ENCODE measurements at regions not wholly inside any gene's neighbourhood (a gene's known extent, or its start where the extent isn't known, plus 50 kb on each side); places are given as distances from the start of the nearest gene placed in this dataset.

- Histone ChIP-seq H3K4me1 (ENCODE audit: insufficient read depth) (peaks cover 25% of the 10 kb centered on the region), H3F3A (ENCODE audit: insufficient read depth) (peaks cover 25% of the 10 kb centered on the region), H3K9me3 (ENCODE audit: low read depth) (no peaks in the 10 kb centered on the region), H3K27me3 (replicated peaks; ENCODE audit: insufficient read depth) (no peaks in the 10 kb centered on the region), H3K79me2 (ENCODE audit: insufficient read depth) (no peaks in the 10 kb centered on the region), H4K20me1 (ENCODE audit: insufficient read depth) (no peaks in the 10 kb centered on the region), H3K27ac (no peak overlapping the region), H3K4me3 (no peak overlapping the region), H3K36me3 (ENCODE audit: low read depth) (no peaks in the 10 kb centered on the region), H3K9me2 (ENCODE audit: insufficient read depth) (no peaks in the 10 kb centered on the region), H2AFZ (0 out of 2 replicates have a peak overlapping the region, but pooled peaks have one; percentile 33), H3K4me2 (ENCODE audit: unreplicated experiment) (peak overlapping the region; percentile 3), H3K9ac (no peak overlapping the region)
- in situ Hi-C loops (cut with MboI): no loop called here
- WGBS, 2 experiments (ENCODE audit: low coverage in 1 of 2, low lambda C conversion rate in 2 of 2, missing lambda C conversion rate in 2 of 2): 50 to 53% methylated on average over 9 of the region's 9 CpGs
- TF ChIP-seq EZH2 (IDR thresholded peaks at IDR 0.05; ENCODE audit: insufficient read depth, poor library complexity, severe bottlenecking) (no peak), EZH2phosphoT487 (IDR thresholded peaks at IDR 0.05; ENCODE audit: insufficient read depth, low read depth) (no peak)
- DNase-seq: no peak
Measured at GRCh38 chr1:96519851-96520578, 201.6 kb upstream of the PTBP2 start.

GRCh38 chr1:96520579-96520947 lies 201.0 kb upstream of the PTBP2 start:
- H3K9ac ChIP-seq: no peak overlapping the region
- no peaks in the 10 kb centered on the region for H4K20me1 ChIP-seq (ENCODE audit: insufficient read depth)
- peaks cover 25% of the 10 kb centered on the region for H3K4me1 ChIP-seq (ENCODE audit: insufficient read depth)
- no peaks in the 10 kb centered on the region for H3K79me2 ChIP-seq (ENCODE audit: insufficient read depth)
- H3K27me3 ChIP-seq (replicated peaks; ENCODE audit: insufficient read depth): no peaks in the 10 kb centered on the region
- H3K4me2 ChIP-seq (ENCODE audit: unreplicated experiment): peak overlapping the region; percentile 3
- WGBS, 2 experiments (ENCODE audit: low coverage in 1 of 2, low lambda C conversion rate in 2 of 2, missing lambda C conversion rate in 2 of 2): 16 to 20% methylated on average over 3 of the region's 3 CpGs
- in situ Hi-C loops (cut with MboI): no loop called here
- DNase-seq: peak; percentile 38
- no peak overlapping the region for H3K27ac ChIP-seq
- 0 out of 2 replicates have a peak overlapping the region, but pooled peaks have one; percentile 33 for H2AFZ ChIP-seq
- no peak overlapping the region for H3K4me3 ChIP-seq
- no peaks in the 10 kb centered on the region for H3K9me2 ChIP-seq (ENCODE audit: insufficient read depth)
- H3K36me3 ChIP-seq (ENCODE audit: low read depth): no peaks in the 10 kb centered on the region
- TF ChIP-seq EZH2phosphoT487 (IDR thresholded peaks at IDR 0.05; ENCODE audit: insufficient read depth, low read depth) (no peak), EZH2 (IDR thresholded peaks at IDR 0.05; ENCODE audit: insufficient read depth, poor library complexity, severe bottlenecking) (no peak)
- H3K9me3 ChIP-seq (ENCODE audit: low read depth): no peaks in the 10 kb centered on the region
- peaks cover 25% of the 10 kb centered on the region for H3F3A ChIP-seq (ENCODE audit: insufficient read depth)

- H2AFZ ChIP-seq: 0 out of 2 replicates have a peak overlapping the region, but pooled peaks have one; percentile 33
- H3K9ac ChIP-seq: no peak overlapping the region
- DNase-seq: no peak
- H3K4me2 ChIP-seq (ENCODE audit: unreplicated experiment): no peak overlapping the region
- peaks cover 25% of the 10 kb centered on the region for H3K4me1 ChIP-seq (ENCODE audit: insufficient read depth)
- no peak overlapping the region for H3K4me3 ChIP-seq
- H4K20me1 ChIP-seq (ENCODE audit: insufficient read depth): no peaks in the 10 kb centered on the region
- WGBS, 2 experiments (ENCODE audit: low coverage in 1 of 2, low lambda C conversion rate in 2 of 2, missing lambda C conversion rate in 2 of 2): 39 to 43% methylated on average over 6 of the region's 6 CpGs
- H3K79me2 ChIP-seq (ENCODE audit: insufficient read depth): no peaks in the 10 kb centered on the region
- H3K27ac ChIP-seq: no peak overlapping the region
- no peaks in the 10 kb centered on the region for H3K27me3 ChIP-seq (replicated peaks; ENCODE audit: insufficient read depth)
- peaks cover 25% of the 10 kb centered on the region for H3F3A ChIP-seq (ENCODE audit: insufficient read depth)
- no peaks in the 10 kb centered on the region for H3K9me2 ChIP-seq (ENCODE audit: insufficient read depth)
- in situ Hi-C loops (cut with MboI): no loop called here
- TF ChIP-seq EZH2phosphoT487 (IDR thresholded peaks at IDR 0.05; ENCODE audit: insufficient read depth, low read depth) (no peak), EZH2 (IDR thresholded peaks at IDR 0.05; ENCODE audit: insufficient read depth, poor library complexity, severe bottlenecking) (no peak)
- no peaks in the 10 kb centered on the region for H3K9me3 ChIP-seq (ENCODE audit: low read depth)
- no peaks in the 10 kb centered on the region for H3K36me3 ChIP-seq (ENCODE audit: low read depth)
Measured at GRCh38 chr1:96521010-96521409, 200.6 kb upstream of the PTBP2 start.

GRCh38 chr1:96521994-96522760 lies 199.4 kb upstream of the PTBP2 start:
- H3K27me3 ChIP-seq (replicated peaks; ENCODE audit: insufficient read depth): no peaks in the 10 kb centered on the region
- peak overlapping the region; percentile 27 for H3K27ac ChIP-seq
- no peaks in the 10 kb centered on the region for H3K79me2 ChIP-seq (ENCODE audit: insufficient read depth)
- H3F3A ChIP-seq (ENCODE audit: insufficient read depth): peaks cover 25% of the 10 kb centered on the region
- H4K20me1 ChIP-seq (ENCODE audit: insufficient read depth): no peaks in the 10 kb centered on the region
- H2AFZ ChIP-seq: 0 out of 2 replicates have a peak overlapping the region, but pooled peaks have one; percentile 10
- H3K4me1 ChIP-seq (ENCODE audit: insufficient read depth): peaks cover 25% of the 10 kb centered on the region
- TF ChIP-seq EZH2 (IDR thresholded peaks at IDR 0.05; ENCODE audit: insufficient read depth, poor library complexity, severe bottlenecking) (no peak), EZH2phosphoT487 (IDR thresholded peaks at IDR 0.05; ENCODE audit: insufficient read depth, low read depth) (no peak)
- peak; percentile 71 for DNase-seq
- H3K4me2 ChIP-seq (ENCODE audit: unreplicated experiment): peak overlapping the region; percentile 19
- no peaks in the 10 kb centered on the region for H3K9me2 ChIP-seq (ENCODE audit: insufficient read depth)
- no peaks in the 10 kb centered on the region for H3K36me3 ChIP-seq (ENCODE audit: low read depth)
- H3K4me3 ChIP-seq: no peak overlapping the region
- in situ Hi-C loops (cut with MboI): no loop called here
- WGBS, 2 experiments (ENCODE audit: low coverage in 1 of 2, low lambda C conversion rate in 2 of 2, missing lambda C conversion rate in 2 of 2): 69% methylated on average over 2 of the region's 2 CpGs
- H3K9me3 ChIP-seq (ENCODE audit: low read depth): no peaks in the 10 kb centered on the region
- no peak overlapping the region for H3K9ac ChIP-seq
